GM11168 (cell line): ENCODE measurements at regions not wholly inside any gene's neighbourhood (a gene's known extent, or its start where the extent isn't known, plus 50 kb on each side); places are given as distances from the start of the nearest gene placed in this dataset.
"Not testable (repeated sequence)": the region's sequence is repeated elsewhere in the genome, so short reads cannot be mapped to it uniquely, and the experiment has no call there.

ENCODE experiments used
- in situ Hi-C: fragments of 300-500 bp; cut with MboI; formaldehyde crosslinking; loops from one replicate; pipeline ENCODE4 v1.12.0; 2022; ENCODE audit warnings: low sequenced_read_pairs; ENCODE audit not compliant: unreplicated experiment

DNA sequence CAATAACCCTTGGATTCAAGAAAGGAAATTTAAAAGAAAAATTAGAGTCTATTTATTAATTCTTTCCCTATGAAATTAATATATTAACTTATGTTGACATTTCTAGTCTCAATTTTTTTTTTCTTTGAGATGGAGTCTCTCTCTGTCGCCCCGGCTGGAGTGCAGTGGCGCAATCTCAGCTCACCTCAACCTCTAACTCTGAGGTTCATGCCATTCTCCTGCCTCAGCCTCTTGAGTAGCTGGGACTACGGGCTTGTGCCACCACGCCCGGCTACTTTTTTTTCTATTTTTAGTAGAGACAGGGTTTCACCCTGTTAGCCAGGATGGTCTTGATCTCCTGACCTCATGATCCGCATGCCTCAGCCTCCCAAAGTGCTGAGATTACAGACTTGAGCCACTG is 411.7 kb upstream of the GRAMD2B start:
- in situ Hi-C loops: not testable (repeated sequence)

- in situ Hi-C loops: no loop called here
Measured at GRCh38 chr5:126014676-126015075, 408.5 kb upstream of the GRAMD2B start.

GRCh38 chr5:126015235-126016181 is 407.7 kb upstream of the GRAMD2B start:
- in situ Hi-C loops: no loop called here

GRCh38 chr5:126016256-126016655 is 407.0 kb upstream of the GRAMD2B start:
- in situ Hi-C loops: no loop called here

DNA sequence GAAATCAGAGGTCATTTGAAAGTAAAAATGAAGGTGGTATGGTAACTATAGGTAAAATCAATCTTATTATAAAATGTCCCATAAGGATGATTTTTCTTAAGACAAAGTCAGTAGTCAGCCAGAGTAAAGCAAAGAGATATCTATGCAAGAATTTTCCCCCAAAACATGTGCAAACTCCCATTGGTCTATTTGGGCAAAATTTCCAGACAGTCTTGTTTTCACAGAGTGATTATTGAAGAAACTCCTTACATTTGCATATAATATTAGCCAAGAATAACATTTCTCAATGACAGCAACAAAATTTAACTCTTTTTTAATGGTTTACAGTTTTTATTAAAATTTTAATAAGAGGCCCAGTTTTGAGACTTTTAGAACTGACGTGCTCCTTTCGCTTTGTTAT is 406.1 kb upstream of the GRAMD2B start:
- in situ Hi-C loops: no loop called here

DNA sequence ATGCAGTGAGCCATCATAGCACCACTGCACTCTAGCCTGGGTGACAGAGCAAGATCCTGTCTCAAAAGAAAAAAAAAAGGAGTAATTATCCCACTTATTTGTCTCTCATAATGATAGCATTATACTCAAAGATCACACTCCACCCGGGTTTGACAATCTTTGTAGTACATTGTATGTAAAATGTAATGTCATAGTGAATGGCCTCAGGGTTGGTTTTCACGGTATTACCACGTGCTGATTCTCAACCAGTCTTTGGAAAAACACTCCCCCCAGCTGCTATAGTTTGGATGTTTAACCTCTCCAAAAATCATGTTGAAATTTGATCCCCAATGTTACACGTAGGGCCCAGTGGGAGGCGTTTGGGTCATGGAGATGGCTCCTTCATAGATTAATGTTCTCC is 402.4 kb upstream of the GRAMD2B start:
- in situ Hi-C loops: no loop called here

- in situ Hi-C loops: no loop called here
Measured at GRCh38 chr5:126023994-126024441, 399.2 kb upstream of the GRAMD2B start.

DNA sequence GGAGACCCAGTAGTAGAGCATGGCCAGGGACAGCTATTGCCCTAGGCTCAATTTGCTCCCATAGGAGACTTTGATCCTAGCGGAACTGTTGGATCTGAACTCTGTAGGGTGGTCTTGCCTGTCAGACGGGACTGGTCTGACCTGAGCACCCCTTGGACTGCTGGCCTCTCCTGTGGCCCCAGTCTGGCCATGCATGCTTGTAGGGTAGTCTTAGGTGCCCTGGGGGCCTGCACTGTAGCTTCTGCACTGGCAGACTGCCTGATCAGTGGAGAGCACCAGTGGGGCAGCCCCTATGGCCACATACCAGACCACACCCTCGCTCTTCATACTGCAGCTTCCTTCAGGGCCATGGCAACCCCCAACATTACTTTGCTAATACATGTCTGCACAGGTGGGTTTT is 396.1 kb upstream of the GRAMD2B start:
- in situ Hi-C loops: no loop called here

DNA sequence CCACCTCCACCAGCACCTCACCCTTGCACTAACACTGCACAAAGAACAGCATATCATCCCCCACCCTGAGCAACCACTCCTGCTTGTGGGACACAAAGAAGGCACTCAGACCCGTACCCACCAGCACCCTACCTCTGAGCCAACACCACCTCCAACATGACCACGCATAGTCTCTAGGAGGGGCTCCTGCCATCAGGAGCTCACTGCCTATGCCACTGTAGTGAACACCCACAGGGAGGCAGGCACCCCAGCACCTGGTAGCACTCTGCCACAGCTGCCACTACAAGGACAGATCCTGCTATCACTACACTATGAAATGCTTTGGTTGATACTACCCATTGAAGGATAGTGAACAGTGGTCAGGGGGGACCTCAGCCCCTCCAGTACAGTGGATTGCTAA is 395.6 kb upstream of the GRAMD2B start:
- in situ Hi-C loops: no loop called here

- in situ Hi-C loops: no loop called here
Measured at GRCh38 chr5:126028336-126028735, 394.9 kb upstream of the GRAMD2B start.

DNA sequence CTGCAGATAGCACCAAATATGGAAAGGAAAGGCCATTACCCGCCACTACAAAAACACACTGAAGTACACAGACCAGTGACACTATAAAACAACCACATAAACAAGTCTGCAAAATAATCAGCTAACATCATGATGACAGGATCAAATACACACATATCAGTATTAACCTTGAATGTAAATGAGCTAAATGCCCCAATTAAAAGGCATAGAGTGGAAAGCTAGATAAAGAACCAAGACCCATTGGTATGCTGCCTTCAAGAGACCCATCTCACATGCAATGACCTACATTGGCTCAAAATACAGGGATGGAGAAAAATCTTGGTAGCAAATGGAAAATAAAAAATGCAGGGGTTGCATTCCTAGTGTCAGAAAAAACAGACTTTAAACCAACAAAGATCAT is 393.9 kb upstream of the GRAMD2B start:
- in situ Hi-C loops: not testable (repeated sequence)

DNA sequence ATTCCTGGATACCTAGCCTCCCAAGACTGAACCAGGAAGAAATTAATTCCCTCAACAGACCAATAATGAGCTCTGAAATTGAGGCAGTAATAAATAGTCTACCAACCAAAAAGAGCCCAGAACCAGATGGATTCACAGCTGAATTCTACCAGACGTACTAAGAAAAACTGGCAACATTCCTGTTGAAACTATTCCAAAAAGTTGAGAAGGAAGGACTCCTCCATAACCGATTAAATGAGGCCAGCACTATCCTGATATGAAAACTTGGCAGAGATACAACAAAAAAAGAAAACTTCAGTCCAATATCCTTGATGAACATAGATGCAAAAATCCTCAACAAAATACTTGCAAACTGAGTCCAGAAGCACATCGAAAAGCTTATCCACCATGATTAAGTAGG is 392.5 kb upstream of the GRAMD2B start:
- in situ Hi-C loops: no loop called here

GRCh38 chr5:126031989-126032716 is 391.1 kb upstream of the GRAMD2B start:
- in situ Hi-C loops: no loop called here

DNA sequence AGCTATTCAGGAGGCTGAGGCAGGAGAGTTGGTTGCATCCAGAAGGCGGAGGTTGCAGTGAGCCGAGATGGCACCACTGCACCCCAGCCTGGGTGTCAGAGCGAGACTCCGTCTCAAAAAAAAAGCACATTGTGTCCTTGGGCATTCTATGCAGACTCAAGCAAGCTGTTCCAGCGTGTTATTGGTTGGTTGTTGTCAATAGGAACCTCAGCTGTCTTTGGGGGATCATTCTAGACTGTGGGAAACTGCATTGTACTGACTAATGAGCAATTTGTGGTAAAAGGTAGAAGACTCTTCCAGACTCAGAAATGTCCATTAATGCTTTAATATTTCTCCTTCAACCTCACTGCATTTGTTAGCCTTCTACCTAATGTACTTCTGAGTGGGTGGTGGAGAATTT is 379.5 kb upstream of the GRAMD2B start:
- in situ Hi-C loops: no loop called here

- in situ Hi-C loops: no loop called here
Measured at GRCh38 chr5:126044111-126044668, 379.0 kb upstream of the GRAMD2B start.

GRCh38 chr5:126044931-126045565 is 378.2 kb upstream of the GRAMD2B start:
- in situ Hi-C loops: no loop called here

- in situ Hi-C loops: no loop called here
Measured at GRCh38 chr5:126046318-126046717, 376.9 kb upstream of the GRAMD2B start.

DNA sequence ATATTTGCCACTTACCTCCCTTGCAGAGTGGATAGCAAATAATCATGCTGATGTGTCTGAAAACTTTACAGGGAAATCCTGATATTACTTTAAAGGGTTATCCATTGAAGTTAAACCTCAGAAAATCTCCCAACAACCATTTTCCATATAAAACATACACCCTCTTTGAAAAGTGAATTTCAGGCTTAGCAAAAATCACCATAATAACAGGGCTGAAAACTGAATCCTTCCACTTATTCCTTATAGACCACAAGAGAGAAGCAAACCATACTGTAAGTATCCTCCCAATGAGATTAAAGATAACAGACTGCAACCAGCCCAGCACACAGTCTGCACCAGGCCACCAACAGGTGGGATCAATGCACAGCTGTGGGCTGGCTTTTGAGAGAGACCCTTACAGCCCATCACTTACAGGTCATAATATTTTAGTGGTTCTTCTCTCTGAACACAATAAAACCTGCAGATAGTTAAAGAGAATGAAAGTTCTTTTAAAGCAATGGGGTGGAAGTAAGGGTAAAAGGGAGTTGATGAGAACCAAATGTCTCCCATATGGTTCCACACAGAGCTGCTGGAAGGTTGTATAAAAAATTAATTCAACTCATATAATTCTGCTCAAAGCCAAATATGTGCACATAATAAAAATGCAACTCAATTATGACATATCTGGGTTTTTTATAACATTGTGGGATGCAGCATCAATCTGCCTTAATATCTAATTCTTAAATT is 376.2 kb upstream of the GRAMD2B start:
- in situ Hi-C loops: no loop called here

- in situ Hi-C loops: no loop called here
Measured at GRCh38 chr5:126052120-126052519, 371.1 kb upstream of the GRAMD2B start.

DNA sequence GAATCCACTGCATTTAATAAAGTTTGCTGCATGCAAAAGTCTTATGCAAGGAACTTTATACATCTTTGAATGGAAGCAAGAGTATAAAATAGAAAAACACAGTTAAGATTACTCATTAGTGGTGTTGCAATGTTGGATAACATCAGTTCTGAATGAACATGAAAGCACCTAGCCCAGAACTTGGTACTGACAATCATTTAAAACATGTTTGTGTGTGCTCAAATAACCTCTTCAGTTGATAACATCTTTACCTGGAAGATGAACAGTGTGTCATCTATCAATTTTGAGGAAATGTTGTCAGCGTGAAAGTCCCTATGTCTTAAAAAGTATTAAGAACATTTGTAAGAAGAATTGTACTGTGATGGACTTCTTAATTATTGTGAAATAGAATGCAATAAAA is 370.4 kb upstream of the GRAMD2B start:
- in situ Hi-C loops: no loop called here
